K562 (cell line): ENCODE measurements at regions not wholly inside any gene's neighbourhood (a gene's known extent, or its start where the extent isn't known, plus 50 kb on each side); places are given as distances from the start of the nearest gene placed in this dataset.

ENCODE experiments used
- CCAR2 ChIP-seq: fragments of 200-400 bp; formaldehyde crosslinking; IDR thresholded peaks from 2 replicates; pipeline ENCODE4 v1.6.1; 2017; ENCODE audit warnings: mild to moderate bottlenecking, low read depth, low read length
- ESRRA ChIP-seq: fragments of 450-650 bp; IDR thresholded peaks from 2 replicates; pipeline ENCODE4 v1.6.1; 2014; ENCODE audit warnings: low read depth, mild to moderate bottlenecking, moderate library complexity, borderline replicate concordance
- NCOR1 ChIP-seq: fragments of 450-650 bp; IDR thresholded peaks from 2 replicates; pipeline ENCODE4 v1.6.1; 2016; ENCODE audit warnings: mild to moderate bottlenecking, moderate library complexity
- NR1H2 ChIP-seq: sonication (generic); formaldehyde crosslinking; IDR thresholded peaks from 2 replicates; pipeline ENCODE4 v1.4.0; 2020; ENCODE audit warnings: mild to moderate bottlenecking, missing genetic modification reagents
- PTRF ChIP-seq: fragments of 450-650 bp; IDR thresholded peaks from 2 replicates; pipeline ENCODE4 v1.6.1; 2016; ENCODE audit warnings: mild to moderate bottlenecking, missing genetic modification characterization, missing compliant biosample characterization
- PURB ChIP-seq: sonication (generic); formaldehyde crosslinking; IDR thresholded peaks from 2 replicates; pipeline ENCODE4 v1.9.0; 2021; ENCODE audit warnings: low read depth, mild to moderate bottlenecking, missing genetic modification reagents
- PYGO2 ChIP-seq: fragments of 450-650 bp; IDR thresholded peaks from 2 replicates; pipeline ENCODE4 v1.6.1; 2016; ENCODE audit warnings: mild to moderate bottlenecking, missing genetic modification characterization, moderate library complexity, missing compliant biosample characterization
- SRSF3 ChIP-seq: fragments of 200-400 bp; formaldehyde crosslinking; IDR thresholded peaks from 2 replicates; pipeline ENCODE4 v1.6.1; 2016; ENCODE audit warnings: mild to moderate bottlenecking, low read length, moderate library complexity; ENCODE audit not compliant: insufficient read depth
- TAF7 ChIP-seq: fragments of 450-650 bp; IDR thresholded peaks from 2 replicates; pipeline ENCODE4 v1.6.1; 2016; ENCODE audit warnings: missing genetic modification characterization, missing compliant biosample characterization
- ZBTB11 ChIP-seq, 3 experiments: fragments of 200-800 bp in 1 of 3; fragments of 250-450 bp in 1 of 3; fragments of 450-650 bp in 1 of 3; sonication (Bioruptor Pico) in 1 of 3; sonication (Bioruptor generic) in 1 of 3; formaldehyde crosslinking in 1 of 3; IDR thresholded peaks; 2 replicates each; pipeline versions ENCODE4 v1.6.1 to v1.8.0; 2016 to 2022; ENCODE audit warnings: mild to moderate bottlenecking in 2 of 3, missing genetic modification characterization in 2 of 3, missing compliant biosample characterization in 1 of 3, moderate library complexity in 1 of 3
- ZKSCAN3 ChIP-seq: fragments of 250-450 bp; sonication (Bioruptor Pico); IDR thresholded peaks from 2 replicates; pipeline ENCODE4 v1.4.0; 2020
- ZNF232 ChIP-seq: sonication (generic); formaldehyde crosslinking; IDR thresholded peaks from 2 replicates; pipeline ENCODE4 v1.8.0; 2022; ENCODE audit warnings: mild to moderate bottlenecking, missing genetic modification reagents
- ZNF318 ChIP-seq, 2 experiments: fragments of 450-650 bp; IDR thresholded peaks; 2 replicates each; pipeline ENCODE4 v1.6.1; 2016; ENCODE audit warnings: mild to moderate bottlenecking in 2 of 2, borderline replicate concordance in 1 of 2, low read depth in 1 of 2, moderate library complexity in 1 of 2
- ZNF740 ChIP-seq, 3 experiments: fragments of 200-800 bp in 1 of 3; sonication (Bioruptor generic) in 1 of 3; sonication (generic) in 1 of 3; formaldehyde crosslinking in 1 of 3; IDR thresholded peaks; 2 replicates each; pipeline versions ENCODE4 v1.6.1 to v1.8.0; 2016 to 2022; ENCODE audit warnings: mild to moderate bottlenecking in 2 of 3, missing compliant biosample characterization in 2 of 3, missing genetic modification characterization in 2 of 3, missing genetic modification reagents in 1 of 3

- no peak for TF ChIP-seq SRSF3
- no peak for TF ChIP-seq ZKSCAN3
- no peak for TF ChIP-seq NR1H2 (CRISPR knock-in tag)
- TF ChIP-seq ZBTB11 (CRISPR knock-in tag; IDR thresholded peaks at IDR 0.05): no peak
- no peak for TF ChIP-seq PURB (CRISPR knock-in tag)
- no peak for TF ChIP-seq CCAR2
- TF ChIP-seq ESRRA: no peak
- no peak for TF ChIP-seq ZNF740 (CRISPR knock-in tag; IDR thresholded peaks at IDR 0.05)
- no peak for TF ChIP-seq ZNF740 (tag; IDR thresholded peaks at IDR 0.05)
- TF ChIP-seq PYGO2 (tag): no peak
- no peak for TF ChIP-seq TAF7 (tag)
- no peak for TF ChIP-seq PTRF (tag)
- no peak for TF ChIP-seq ZNF232
- TF ChIP-seq ZNF318 (IDR thresholded peaks at IDR 0.05; ENCODE audit: borderline replicate concordance in 1 of 2, low read depth in 1 of 2): no peak
- TF ChIP-seq NCOR1: 0 out of 2 replicates have a peak, but pooled peaks have one; percentile 13
Observed at GRCh38 chr6:113362301-113363047, 494.7 kb upstream of the MARCKS start (continued).
